HCT116 (cell line): ENCODE measurements at regions not wholly inside any gene's neighbourhood (a gene's known extent, or its start where the extent isn't known, plus 50 kb on each side); places are given as distances from the start of the nearest gene placed in this dataset.

Experiments
- ATAC-seq: fragments of 200-7000 bp; cut with Tn5 transposase; 2 replicates; pipeline ENCODE4 v1.9.1; 2020; ENCODE audit warnings: mild to moderate bottlenecking, moderate library complexity
- BruUV-seq: library from RNA; stranded (reverse); fragments of 400-500 nt; replicated peaks from 2 replicates; lab custom pipeline; 2021; lab: Mats Ljungman, UMichigan
- CTCF ChIA-PET: fragments of 300-600 bp; sonication (Branson Sonifier 250); formaldehyde crosslinking; loops from one replicate; lab custom pipeline; 2021; ENCODE audit warnings: antibody characterized with exemption; lab: Charles Lee
- POLR2A ChIA-PET: fragments of 300-600, 350-600 bp; sonication (Branson Sonifier 250); formaldehyde crosslinking; loops from one replicate; lab custom pipeline; 2021; ENCODE audit warnings: antibody characterized with exemption; lab: Charles Lee
- RAD21 ChIA-PET, 2 experiments: fragments of 300-600 bp; sonication (Branson Sonifier 250); formaldehyde crosslinking; loops; one replicate each; lab custom pipeline; 2023; ENCODE audit warnings: low total read pairs in 2 of 2; ENCODE audit not compliant: uncharacterized antibody in 2 of 2, unreplicated experiment in 2 of 2, low non-redundant PET in 1 of 2; lab: Charles Lee
- DNase-seq: peaks from one replicate; pipeline ENCODE4 v3.0.0-alpha.2; 2010; ENCODE audit warnings: low read depth, low spot score
- H2AFZ ChIP-seq: fragments of 200-600 bp; shearing (Covaris generic), sonication (generic); 2 replicates; pipeline ENCODE4 v1.6.1; 2017; ENCODE audit warnings: low read depth, mixed run types, mixed read lengths, antibody characterized with exemption, low read length; ENCODE audit not compliant: poor library complexity, severe bottlenecking
- H3K27ac ChIP-seq: 2 replicates; pipeline ENCODE4 v1.5.1; 2012; ENCODE audit warnings: low read depth, low read length
- H3K27me3 ChIP-seq: fragments of 200-600 bp; sonication (generic); 2 replicates; pipeline ENCODE4 v1.6.1; 2016; ENCODE audit warnings: mixed run types, low read length, mixed read lengths; ENCODE audit not compliant: insufficient read depth
- H3K36me3 ChIP-seq, 2 experiments: fragments of 200-500 bp in 1 of 2; fragments of 200-600 bp in 1 of 2; sonication (Bioruptor generic) in 1 of 2; sonication (generic) in 1 of 2; 2 replicates each; pipeline versions ENCODE4 v1.5.1 to v1.6.1; 2014 to 2016; ENCODE audit warnings: low read length in 2 of 2, inconsistent platforms in 1 of 2, mixed read lengths in 1 of 2, mixed run types in 1 of 2; ENCODE audit not compliant: insufficient read depth in 2 of 2, control insufficient read depth in 1 of 2
- H3K4me1 ChIP-seq, 2 experiments: fragments of 200-600 bp in 1 of 2; sonication (generic) in 1 of 2; 2 replicates each; pipeline versions ENCODE4 v1.5.1 to v1.6.1; 2012 to 2017; ENCODE audit warnings: low read length in 2 of 2, inconsistent platforms in 1 of 2, mild to moderate bottlenecking in 1 of 2, mixed read lengths in 1 of 2, mixed run types in 1 of 2, moderate library complexity in 1 of 2; ENCODE audit not compliant: insufficient read depth in 2 of 2, control insufficient read depth in 1 of 2
- H3K4me2 ChIP-seq: fragments of 200-600 bp; sonication (generic); 2 replicates; pipeline ENCODE4 v1.6.1; 2017; ENCODE audit warnings: mixed run types, low read length, mixed read lengths
- H3K4me3 ChIP-seq, 2 experiments: fragments of 200-600 bp in 1 of 2; sonication (generic) in 1 of 2; replicated peaks in 1 of 2; 2 replicates each; pipeline ENCODE4 v1.5.1; 2011 to 2016; ENCODE audit warnings: low read length in 2 of 2, control low read depth in 1 of 2, low read depth in 1 of 2, mild to moderate bottlenecking in 1 of 2, mixed read lengths in 1 of 2, mixed run types in 1 of 2
- H3K79me2 ChIP-seq: fragments of 200-600 bp; sonication (generic); 2 replicates; pipeline ENCODE4 v1.6.1; 2017; ENCODE audit warnings: mild to moderate bottlenecking, mixed run types, low read length, moderate library complexity, mixed read lengths; ENCODE audit not compliant: insufficient read depth
- H3K9ac ChIP-seq: fragments of 200-600 bp; sonication (generic); 2 replicates; pipeline ENCODE4 v1.6.1; 2016; ENCODE audit warnings: low read length, mixed read lengths
- H3K9me2 ChIP-seq: fragments of 200-600 bp; sonication (generic), shearing (Covaris generic); 2 replicates; pipeline ENCODE4 v1.6.1; 2017; ENCODE audit warnings: mixed run types, mild to moderate bottlenecking, moderate library complexity; ENCODE audit not compliant: insufficient read depth
- H3K9me3 ChIP-seq, 2 experiments: fragments of 200-500 bp in 1 of 2; fragments of 200-600 bp in 1 of 2; sonication (Bioruptor generic) in 1 of 2; sonication (generic) in 1 of 2; 2 replicates each; pipeline ENCODE4 v1.6.1; 2014 to 2017; ENCODE audit warnings: low read length in 2 of 2, mixed read lengths in 2 of 2, inconsistent platforms in 1 of 2, low read depth in 1 of 2, mild to moderate bottlenecking in 1 of 2, mixed run types in 1 of 2, moderate library complexity in 1 of 2; ENCODE audit not compliant: control insufficient read depth in 1 of 2, insufficient read depth in 1 of 2
- H4K20me1 ChIP-seq: fragments of 200-600 bp; sonication (generic), shearing (Covaris generic); 2 replicates; pipeline ENCODE4 v1.6.1; 2017; ENCODE audit warnings: mixed run types, mild to moderate bottlenecking, moderate library complexity; ENCODE audit not compliant: insufficient read depth
- CBX3 ChIP-seq: IDR thresholded peaks from 2 replicates; pipeline ENCODE4 v1.6.1; 2012; ENCODE audit warnings: low read depth
- CEBPB ChIP-seq: IDR thresholded peaks from 2 replicates; pipeline ENCODE4 v1.6.1; 2012; ENCODE audit warnings: low read depth
- EGR1 ChIP-seq: IDR thresholded peaks from 2 replicates; pipeline ENCODE4 v1.6.1; 2012; ENCODE audit warnings: low read depth
- ELF1 ChIP-seq: IDR thresholded peaks from 2 replicates; pipeline ENCODE4 v1.6.1; 2012; ENCODE audit warnings: low read depth, borderline replicate concordance
- EZH2 ChIP-seq: fragments of 200-600 bp; sonication (generic); IDR thresholded peaks from 2 replicates; pipeline ENCODE4 v1.6.1; 2017; ENCODE audit warnings: antibody characterized with exemption, mixed run types
- EZH2phosphoT487 ChIP-seq: fragments of 200-600 bp; IDR thresholded peaks from 2 replicates; pipeline ENCODE4 v1.6.1; 2018; ENCODE audit warnings: antibody characterized with exemption, borderline replicate concordance
- FOSL1 ChIP-seq: IDR thresholded peaks from 2 replicates; pipeline ENCODE4 v1.6.1; 2012; ENCODE audit warnings: low read depth
- JUND ChIP-seq: IDR thresholded peaks from 2 replicates; pipeline ENCODE4 v1.6.1; 2012
- POLR2AphosphoS5 ChIP-seq: IDR thresholded peaks from 2 replicates; pipeline ENCODE4 v1.6.1; 2011; ENCODE audit warnings: mild to moderate bottlenecking, low read depth, low read length, moderate library complexity
- SIN3A ChIP-seq: IDR thresholded peaks from 2 replicates; pipeline ENCODE4 v1.6.1; 2012; ENCODE audit warnings: low read depth
- SP1 ChIP-seq: IDR thresholded peaks from 2 replicates; pipeline ENCODE4 v1.6.1; 2012; ENCODE audit warnings: low read depth
- SRF ChIP-seq: IDR thresholded peaks from 2 replicates; pipeline ENCODE4 v1.6.1; 2012; ENCODE audit warnings: low read depth
- TCF7L2 ChIP-seq: IDR thresholded peaks from 2 replicates; pipeline ENCODE4 v1.7.0; 2011; ENCODE audit warnings: borderline replicate concordance, inconsistent platforms; ENCODE audit not compliant: insufficient read depth, insufficient read length; ENCODE audit errors: extremely low read depth
- ZFX ChIP-seq: fragments of 450-650 bp; IDR thresholded peaks from 2 replicates; pipeline ENCODE4 v1.6.1; 2017
- ZNF274 ChIP-seq: fragments of 200-500 bp; sonication (Bioruptor generic); IDR thresholded peaks from 2 replicates; pipeline ENCODE4 v1.6.1; 2014; ENCODE audit warnings: mild to moderate bottlenecking, low read depth, low read length, inconsistent platforms
- intact Hi-C: fragments of 100-400 bp; cut with micrococcal nuclease; formaldehyde crosslinking; loops from 2 replicates; pipeline ENCODE4 v1.10.0; 2022
- TF ChIP-seq, protein P1 (sequence below): IDR thresholded peaks from 2 replicates; pipeline ENCODE4 v1.6.1; 2011; ENCODE audit warnings: mild to moderate bottlenecking, low read length, moderate library complexity; ENCODE audit not compliant: insufficient replicate concordance; ENCODE audit errors: extremely low read depth
- TF ChIP-seq, protein P2 (sequence below), 3 experiments: fragments of 200-600 bp in 1 of 3; sonication (generic) in 1 of 3; IDR thresholded peaks in 2 of 3; conservative IDR thresholded peaks in 1 of 3; 2 replicates each; pipeline ENCODE4 v1.5.1; 2012 to 2017; ENCODE audit warnings: low read depth in 2 of 3, low read length in 2 of 3, antibody characterized with exemption in 1 of 3, borderline replicate concordance in 1 of 3, control low read depth in 1 of 3, mild to moderate bottlenecking in 1 of 3, mixed read lengths in 1 of 3, mixed run types in 1 of 3, moderate library complexity in 1 of 3; ENCODE audit not compliant: insufficient read depth in 1 of 3
- TF ChIP-seq, protein P3 (sequence below): IDR thresholded peaks from 2 replicates; pipeline ENCODE4 v1.6.1; 2012

DNA sequence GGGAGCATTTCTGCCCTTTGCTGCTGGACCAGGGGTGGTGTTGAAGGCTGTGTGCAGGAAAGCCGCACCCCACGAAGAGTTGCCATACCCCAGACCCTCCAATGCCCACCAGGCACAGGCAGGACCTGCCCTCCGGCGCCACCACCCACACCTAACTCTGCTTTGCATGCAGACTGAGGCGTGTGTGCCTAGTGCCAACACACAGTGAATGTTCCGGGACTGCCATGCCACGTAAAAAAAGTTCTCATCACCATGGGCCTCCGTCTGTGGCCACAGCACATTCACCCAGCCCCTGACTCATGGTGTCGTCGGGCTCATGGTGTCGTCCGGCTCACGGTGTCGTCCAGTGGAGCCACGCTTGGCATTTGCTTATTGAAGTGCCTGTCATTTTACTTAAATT is 184.9 kb upstream of the RAB6C start:
- H3K9me2 ChIP-seq, result no peaks in the 10 kb centered on the region
- H4K20me1 ChIP-seq, result no peaks in the 10 kb centered on the region
- H3K4me2 ChIP-seq, result no peak overlapping the region
- DNase-seq (no peak), ATAC-seq (no peak)
- no peak overlapping the region for H3K27ac ChIP-seq
- no peak overlapping the region for H3K4me3 ChIP-seq
- H3K9me3 ChIP-seq, result no peaks in the 10 kb centered on the region
- POLR2A ChIA-PET, result no interaction called here
- H3K79me2 ChIP-seq, result no peaks in the 10 kb centered on the region
- H3K9ac ChIP-seq, result no peak overlapping the region
- H2AFZ ChIP-seq, result no peak overlapping the region
- RAD21 ChIA-PET, result no interaction called here
- no peaks in the 10 kb centered on the region for H3K4me1 ChIP-seq
- H3K36me3 ChIP-seq, result no peaks in the 10 kb centered on the region
- BruUV-seq, result no TSS peak
- CTCF ChIA-PET, result no interaction called here
- TF ChIP-seq ZNF274 (no peak), EGR1 (no peak), SIN3A (no peak)
- intact Hi-C loops, result no loop called here
- H3K27me3 ChIP-seq, result no peaks in the 10 kb centered on the region; the same call in 1 of the 2 replicates

DNA sequence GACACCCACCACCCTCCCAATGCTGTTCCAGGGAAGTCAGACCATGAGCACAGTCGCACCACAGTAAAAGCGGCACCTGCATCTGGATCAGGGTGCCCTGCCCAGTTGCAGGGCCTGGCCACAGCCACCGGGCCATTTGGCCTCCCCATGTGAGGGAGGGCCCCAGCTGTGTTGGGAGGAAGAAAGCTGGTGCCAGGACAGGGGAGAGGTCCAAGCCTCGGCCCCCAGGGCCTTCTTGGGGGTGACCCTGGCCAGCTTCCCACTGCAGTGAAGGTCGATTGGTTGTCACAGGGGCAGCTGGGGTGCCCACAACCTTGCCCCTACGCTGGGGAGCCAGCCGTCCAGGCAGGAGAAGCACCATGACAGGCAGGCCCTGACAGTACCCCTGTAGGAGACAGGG is 183.2 kb upstream of the RAB6C start:
- no peak overlapping the region for H3K9ac ChIP-seq
- ATAC-seq (no peak), DNase-seq (no peak)
- no peak overlapping the region for H3K4me2 ChIP-seq
- H3K9me2 ChIP-seq, result no peaks in the 10 kb centered on the region
- ChIA-PET CTCF (no interaction called here), RAD21 (no interaction called here), POLR2A (no interaction called here)
- H3K27ac ChIP-seq, result no peak overlapping the region
- BruUV-seq, result no TSS peak
- no peaks in the 10 kb centered on the region for H3K4me1 ChIP-seq
- no peaks in the 10 kb centered on the region for H4K20me1 ChIP-seq
- H3K9me3 ChIP-seq, result no peaks in the 10 kb centered on the region
- intact Hi-C loops, result no loop called here
- H3K4me3 ChIP-seq, result no peak overlapping the region
- H3K79me2 ChIP-seq, result no peaks in the 10 kb centered on the region
- H3K27me3 ChIP-seq, result peaks cover 8% of the 10 kb centered on the region
- TF ChIP-seq, protein P1, sequence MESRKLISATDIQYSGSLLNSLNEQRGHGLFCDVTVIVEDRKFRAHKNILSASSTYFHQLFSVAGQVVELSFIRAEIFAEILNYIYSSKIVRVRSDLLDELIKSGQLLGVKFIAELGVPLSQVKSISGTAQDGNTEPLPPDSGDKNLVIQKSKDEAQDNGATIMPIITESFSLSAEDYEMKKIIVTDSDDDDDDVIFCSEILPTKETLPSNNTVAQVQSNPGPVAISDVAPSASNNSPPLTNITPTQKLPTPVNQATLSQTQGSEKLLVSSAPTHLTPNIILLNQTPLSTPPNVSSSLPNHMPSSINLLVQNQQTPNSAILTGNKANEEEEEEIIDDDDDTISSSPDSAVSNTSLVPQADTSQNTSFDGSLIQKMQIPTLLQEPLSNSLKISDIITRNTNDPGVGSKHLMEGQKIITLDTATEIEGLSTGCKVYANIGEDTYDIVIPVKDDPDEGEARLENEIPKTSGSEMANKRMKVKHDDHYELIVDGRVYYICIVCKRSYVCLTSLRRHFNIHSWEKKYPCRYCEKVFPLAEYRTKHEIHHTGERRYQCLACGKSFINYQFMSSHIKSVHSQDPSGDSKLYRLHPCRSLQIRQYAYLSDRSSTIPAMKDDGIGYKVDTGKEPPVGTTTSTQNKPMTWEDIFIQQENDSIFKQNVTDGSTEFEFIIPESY, result no peak
- TF ChIP-seq SRF (no peak), EZH2phosphoT487 (no peak), CBX3 (no peak), CEBPB (no peak), TCF7L2 (no peak), SP1 (no peak), ELF1 (no peak), EGR1 (no peak), POLR2AphosphoS5 (no peak), FOSL1 (no peak), JUND (no peak), EZH2 (no peak), ZFX (no peak)
- TF ChIP-seq, protein P2, sequence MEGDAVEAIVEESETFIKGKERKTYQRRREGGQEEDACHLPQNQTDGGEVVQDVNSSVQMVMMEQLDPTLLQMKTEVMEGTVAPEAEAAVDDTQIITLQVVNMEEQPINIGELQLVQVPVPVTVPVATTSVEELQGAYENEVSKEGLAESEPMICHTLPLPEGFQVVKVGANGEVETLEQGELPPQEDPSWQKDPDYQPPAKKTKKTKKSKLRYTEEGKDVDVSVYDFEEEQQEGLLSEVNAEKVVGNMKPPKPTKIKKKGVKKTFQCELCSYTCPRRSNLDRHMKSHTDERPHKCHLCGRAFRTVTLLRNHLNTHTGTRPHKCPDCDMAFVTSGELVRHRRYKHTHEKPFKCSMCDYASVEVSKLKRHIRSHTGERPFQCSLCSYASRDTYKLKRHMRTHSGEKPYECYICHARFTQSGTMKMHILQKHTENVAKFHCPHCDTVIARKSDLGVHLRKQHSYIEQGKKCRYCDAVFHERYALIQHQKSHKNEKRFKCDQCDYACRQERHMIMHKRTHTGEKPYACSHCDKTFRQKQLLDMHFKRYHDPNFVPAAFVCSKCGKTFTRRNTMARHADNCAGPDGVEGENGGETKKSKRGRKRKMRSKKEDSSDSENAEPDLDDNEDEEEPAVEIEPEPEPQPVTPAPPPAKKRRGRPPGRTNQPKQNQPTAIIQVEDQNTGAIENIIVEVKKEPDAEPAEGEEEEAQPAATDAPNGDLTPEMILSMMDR (IDR thresholded peaks at IDR 0.05 in 2 of 3, conservative IDR thresholded peaks at IDR 0.05 in 1 of 3; ENCODE audit: borderline replicate concordance in 1 of 3, insufficient read depth in 1 of 3, low read depth in 2 of 3, low read length in 2 of 3), result no peak
- TF ChIP-seq, protein P3, sequence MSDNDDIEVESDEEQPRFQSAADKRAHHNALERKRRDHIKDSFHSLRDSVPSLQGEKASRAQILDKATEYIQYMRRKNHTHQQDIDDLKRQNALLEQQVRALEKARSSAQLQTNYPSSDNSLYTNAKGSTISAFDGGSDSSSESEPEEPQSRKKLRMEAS, result no peak
- no peaks in the 10 kb centered on the region for H3K36me3 ChIP-seq
- no peak overlapping the region for H2AFZ ChIP-seq
